H1 (cell line): ENCODE measurements at regions not wholly inside any gene's neighbourhood (a gene's known extent, or its start where the extent isn't known, plus 50 kb on each side); places are given as distances from the start of the nearest gene placed in this dataset.

Experiments used
- CTCF ChIA-PET: fragments of 300-600 bp; sonication (Branson Sonifier 250); formaldehyde crosslinking; loops from one replicate; lab custom pipeline; 2021; ENCODE audit not compliant: partially characterized antibody; lab: Charles Lee
- POLR2A ChIA-PET: fragments of 300-600 bp; sonication (Branson Sonifier 250); formaldehyde crosslinking; loops from one replicate; lab custom pipeline; 2021; ENCODE audit warnings: inconsistent platforms; ENCODE audit not compliant: partially characterized antibody; lab: Charles Lee
- DNase-seq, 2 experiments: peaks; one replicate each; pipeline versions ENCODE4 v3.0.0 to v3.0.0-alpha.2; 2010 to 2022; ENCODE audit warnings: low spot score in 2 of 2, low read depth in 1 of 2, mixed read lengths in 1 of 2
- FAIRE-seq: peaks from 2 replicates; lab custom pipeline; 2011; peaks lifted over from hg19 to GRCh38; lab: Jason Lieb, UNC
- H2AFZ ChIP-seq: 2 replicates; pipeline ENCODE4 v1.8.1; 2012; ENCODE audit warnings: low read length, inconsistent platforms
- H2AK5ac ChIP-seq: 2 replicates; pipeline ENCODE4 v1.6.1; 2013; ENCODE audit warnings: low read depth, low read length
- H2BK120ac ChIP-seq: replicated peaks from 2 replicates; pipeline ENCODE3; 2013; ENCODE audit warnings: low read depth, low read length, inconsistent platforms
- H2BK12ac ChIP-seq: 2 replicates; pipeline ENCODE4 v1.6.1; 2013; ENCODE audit warnings: low read depth, low read length
- H2BK15ac ChIP-seq: 2 replicates; pipeline ENCODE4 v1.6.1; 2013; ENCODE audit warnings: low read length
- H2BK20ac ChIP-seq: 2 replicates; pipeline ENCODE4 v1.6.1; 2013; ENCODE audit warnings: low read length
- H2BK5ac ChIP-seq: 2 replicates; pipeline ENCODE4 v1.6.1; 2013; ENCODE audit warnings: low read depth, low read length
- H3K14ac ChIP-seq: 2 replicates; pipeline ENCODE4 v1.6.1; 2013; ENCODE audit warnings: inconsistent platforms; ENCODE audit not compliant: insufficient read length
- H3K18ac ChIP-seq: 2 replicates; pipeline ENCODE4 v1.6.1; 2013; ENCODE audit warnings: low read length; ENCODE audit errors: extremely low read depth
- H3K23ac ChIP-seq: 2 replicates; pipeline ENCODE4 v1.6.1; 2013; ENCODE audit warnings: inconsistent platforms; ENCODE audit not compliant: insufficient read length
- H3K23me2 ChIP-seq: 2 replicates; pipeline ENCODE4 v1.6.1; 2013; ENCODE audit warnings: low read depth, low read length
- H3K27ac ChIP-seq: 2 replicates; pipeline ENCODE4 v1.6.1; 2011; ENCODE audit warnings: low read depth, low read length, inconsistent platforms
- H3K27me3 ChIP-seq, 4 experiments: replicated peaks in 1 of 4; 1 replicate in 1 of 4; 2 replicates in 3 of 4; pipeline versions ENCODE4 v1.6.1 to v1.8.1; 2011 to 2013; ENCODE audit warnings: low read length in 3 of 4, mild to moderate bottlenecking in 3 of 4, inconsistent platforms in 2 of 4, mixed read lengths in 2 of 4, moderate library complexity in 1 of 4; ENCODE audit not compliant: control insufficient read depth in 3 of 4, insufficient read depth in 3 of 4; ENCODE audit errors: extremely low read depth in 1 of 4
- H3K36me3 ChIP-seq, 4 experiments: 2 replicates each; pipeline versions ENCODE4 v1.6.1 to v1.8.1; 2011 to 2013; ENCODE audit warnings: mild to moderate bottlenecking in 4 of 4, low read length in 3 of 4, moderate library complexity in 2 of 4, control low read depth in 1 of 4, inconsistent platforms in 1 of 4; ENCODE audit not compliant: insufficient read depth in 4 of 4, control insufficient read depth in 2 of 4
- H3K4ac ChIP-seq: replicated peaks from 2 replicates; pipeline ENCODE3; 2013; ENCODE audit warnings: low read length, low read depth, mixed read lengths, inconsistent platforms; ENCODE audit not compliant: insufficient read length
- H3K4me1 ChIP-seq, 4 experiments: replicated peaks in 1 of 4; 1 replicate in 1 of 4; 2 replicates in 3 of 4; pipeline versions ENCODE4 v1.6.1 to v1.8.1; 2011 to 2013; ENCODE audit warnings: low read length in 3 of 4, inconsistent platforms in 2 of 4, mixed read lengths in 1 of 4; ENCODE audit not compliant: insufficient read depth in 4 of 4, control insufficient read depth in 3 of 4
- H3K4me2 ChIP-seq, 2 experiments: 2 replicates each; pipeline versions ENCODE4 v1.6.1 to v1.8.1; 2011 to 2013; ENCODE audit warnings: low read depth in 2 of 2, low read length in 2 of 2, control low read depth in 1 of 2, inconsistent platforms in 1 of 2, mild to moderate bottlenecking in 1 of 2; ENCODE audit not compliant: insufficient read depth in 1 of 2
- H3K4me3 ChIP-seq, 4 experiments: fragments of 200-600, 300-600 bp in 1 of 4; sonication (generic), shearing (Covaris generic), sonication (Bioruptor Twin) in 1 of 4; 2 replicates each; pipeline versions ENCODE4 v1.5.1 to v1.8.1; 2011 to 2016; ENCODE audit warnings: low read length in 4 of 4, low read depth in 3 of 4, control low read depth in 2 of 4, inconsistent platforms in 2 of 4, mild to moderate bottlenecking in 2 of 4, mixed read lengths in 1 of 4, moderate library complexity in 1 of 4; ENCODE audit not compliant: insufficient read depth in 2 of 4; ENCODE audit errors: extremely low read depth in 1 of 4
- H3K56ac ChIP-seq: replicated peaks from 2 replicates; pipeline ENCODE3; 2013; ENCODE audit warnings: low read depth, mild to moderate bottlenecking, mixed read lengths, low read length, inconsistent platforms; ENCODE audit not compliant: insufficient read length
- H3K79me1 ChIP-seq: 2 replicates; pipeline ENCODE4 v1.6.1; 2013; ENCODE audit warnings: low read depth, low read length, control low read depth
- H3K79me2 ChIP-seq, 2 experiments: 2 replicates each; pipeline versions ENCODE4 v1.6.1 to v1.8.1; 2012 to 2013; ENCODE audit warnings: low read length in 2 of 2, mild to moderate bottlenecking in 2 of 2, inconsistent platforms in 1 of 2; ENCODE audit not compliant: insufficient read depth in 2 of 2, control insufficient read depth in 1 of 2
- H3K9ac ChIP-seq, 4 experiments: replicated peaks in 1 of 4; 1 replicate in 1 of 4; 2 replicates in 3 of 4; pipeline versions ENCODE4 v1.6.1 to v1.8.1; 2011 to 2013; ENCODE audit warnings: low read depth in 3 of 4, low read length in 3 of 4, control low read depth in 2 of 4, mild to moderate bottlenecking in 2 of 4, moderate library complexity in 2 of 4, inconsistent platforms in 1 of 4; ENCODE audit errors: extremely low read depth in 1 of 4
- H3K9me3 ChIP-seq, 2 experiments: 2 replicates each; pipeline versions ENCODE4 v1.6.1 to v1.8.1; 2012 to 2013; ENCODE audit warnings: mild to moderate bottlenecking in 2 of 2, moderate library complexity in 2 of 2, control low read depth in 1 of 2, inconsistent platforms in 1 of 2, low read depth in 1 of 2, low read length in 1 of 2, mixed read lengths in 1 of 2; ENCODE audit not compliant: insufficient read depth in 2 of 2
- H4K20me1 ChIP-seq, 2 experiments: replicated peaks in 1 of 2; 2 replicates each; pipeline versions ENCODE3 to v1.8.1; 2011 to 2013; ENCODE audit warnings: inconsistent platforms in 2 of 2, low read length in 2 of 2, mild to moderate bottlenecking in 1 of 2; ENCODE audit not compliant: insufficient read depth in 2 of 2, control insufficient read depth in 1 of 2
- H4K5ac ChIP-seq: 2 replicates; pipeline ENCODE4 v1.6.1; 2013; ENCODE audit warnings: low read length, low read depth, mixed read lengths, inconsistent platforms; ENCODE audit not compliant: insufficient read length
- H4K8ac ChIP-seq: 2 replicates; pipeline ENCODE4 v1.8.0; 2013; ENCODE audit warnings: mild to moderate bottlenecking, moderate library complexity, low read length, inconsistent platforms; ENCODE audit not compliant: insufficient read depth; ENCODE audit errors: extremely low read depth
- H4K91ac ChIP-seq: replicated peaks from 2 replicates; pipeline ENCODE3; 2013; ENCODE audit warnings: low read length, mixed read lengths, inconsistent platforms; ENCODE audit not compliant: insufficient read length
- BRCA1 ChIP-seq: IDR thresholded peaks from 2 replicates; pipeline ENCODE4 v1.6.1; 2012; ENCODE audit warnings: low read depth, low read length, improper control_type of control experiment
- CHD2 ChIP-seq: IDR thresholded peaks from 2 replicates; pipeline ENCODE4 v1.6.1; 2012; ENCODE audit warnings: low read length, improper control_type of control experiment
- SUZ12 ChIP-seq: fragments of 200-600 bp; sonication (generic); IDR thresholded peaks from 2 replicates; pipeline ENCODE4 v1.6.1; 2012; ENCODE audit warnings: mild to moderate bottlenecking, inconsistent platforms, low read length, moderate library complexity, mixed read lengths
- YY1 ChIP-seq: IDR thresholded peaks from 2 replicates; pipeline ENCODE4 v1.6.1; 2011; ENCODE audit warnings: low read depth, mild to moderate bottlenecking, low read length
- WGBS, 2 experiments: shearing (Covaris generic) in 1 of 2; methylation state at CpG; one replicate each; pipeline versions ENCODE4 v1.1.6 to v1.1.7; 2013 to 2015; ENCODE audit warnings: low lambda C conversion rate in 2 of 2, mixed read lengths in 2 of 2, inconsistent platforms in 1 of 2, low coverage in 1 of 2, missing lambda C conversion rate in 1 of 2; ENCODE audit not compliant: insufficient replicate concordance in 2 of 2, insufficient coverage in 1 of 2, insufficient read length in 1 of 2; ENCODE audit errors: extremely low coverage in 1 of 2, missing lambda C conversion rate in 1 of 2; 5-methylcytosine and 5-hydroxymethylcytosine counted together
- TF ChIP-seq, protein P1 (sequence below): IDR thresholded peaks from 2 replicates; pipeline ENCODE4 v1.6.1; 2011; ENCODE audit warnings: low read depth, mild to moderate bottlenecking, low read length; ENCODE audit not compliant: insufficient read depth

DNA sequence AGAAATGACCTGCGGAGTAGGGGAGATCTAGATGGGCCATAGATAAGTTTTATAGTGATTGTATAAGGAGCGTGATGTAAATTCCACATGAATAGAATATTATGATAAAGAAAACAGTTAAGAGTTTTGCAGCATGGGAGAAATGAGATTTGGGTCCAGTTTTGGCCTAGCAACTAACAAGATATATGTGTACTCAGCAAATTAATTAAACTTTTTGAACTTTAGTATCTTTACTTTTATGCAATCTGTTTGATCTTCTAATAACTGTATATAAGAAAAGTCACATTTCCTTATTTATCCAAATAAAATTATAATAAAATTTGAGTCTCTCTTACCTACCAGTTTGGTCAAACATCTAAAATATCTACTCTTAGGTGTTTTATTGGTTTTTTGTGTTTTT lies 1011.8 kb upstream of the NCAM2 start:
- no peak overlapping the region for H2BK20ac ChIP-seq
- H4K8ac ChIP-seq, result no peak overlapping the region
- no peak overlapping the region for H3K9ac ChIP-seq
- no peak overlapping the region for H3K56ac ChIP-seq
- no peak overlapping the region for H2BK12ac ChIP-seq
- no peak for DNase-seq
- no peak overlapping the region for H2BK5ac ChIP-seq
- H3K79me1 ChIP-seq, result no peaks in the 10 kb centered on the region
- H3K18ac ChIP-seq, result no peak overlapping the region
- no peaks in the 10 kb centered on the region for H3K79me2 ChIP-seq
- H3K23me2 ChIP-seq, result no peaks in the 10 kb centered on the region
- CTCF ChIA-PET, result no interaction called here
- H3K9me3 ChIP-seq, result no peaks in the 10 kb centered on the region
- FAIRE-seq, result no peak
- H4K5ac ChIP-seq, result no peak overlapping the region
- H2BK120ac ChIP-seq, result no peak overlapping the region
- no peaks in the 10 kb centered on the region for H3K36me3 ChIP-seq
- H2BK15ac ChIP-seq, result no peak overlapping the region
- H2AK5ac ChIP-seq, result no peak overlapping the region
- no peak overlapping the region for H3K27ac ChIP-seq
- H2AFZ ChIP-seq, result no peak overlapping the region
- H4K20me1 ChIP-seq, result no peaks in the 10 kb centered on the region
- H3K23ac ChIP-seq, result no peak overlapping the region
- H3K4me3 ChIP-seq, result no peak overlapping the region
- POLR2A ChIA-PET, result no interaction called here
- H3K4me1 ChIP-seq, result no peaks in the 10 kb centered on the region
- H3K14ac ChIP-seq, result no peak overlapping the region
- H4K91ac ChIP-seq, result no peak overlapping the region
- H3K4ac ChIP-seq, result no peak overlapping the region
- 100% methylated on average over 2 of the region's 2 CpGs; no CpG with 5 or more reads in 1 of the 2 experiments for WGBS, 2 experiments
- H3K27me3 ChIP-seq, result no peaks in the 10 kb centered on the region
- no peak overlapping the region for H3K4me2 ChIP-seq
- TF ChIP-seq CHD2 (no peak), BRCA1 (no peak), SUZ12 (no peak), YY1 (no peak)
- TF ChIP-seq, protein P1, sequence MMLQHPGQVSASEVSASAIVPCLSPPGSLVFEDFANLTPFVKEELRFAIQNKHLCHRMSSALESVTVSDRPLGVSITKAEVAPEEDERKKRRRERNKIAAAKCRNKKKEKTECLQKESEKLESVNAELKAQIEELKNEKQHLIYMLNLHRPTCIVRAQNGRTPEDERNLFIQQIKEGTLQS, result no peak
